DOHH2 (cell line): ENCODE measurements at regions not wholly inside any gene's neighbourhood (a gene's known extent, or its start where the extent isn't known, plus 50 kb on each side); places are given as distances from the start of the nearest gene placed in this dataset.

Experiments
- H3F3A ChIP-seq: fragments of 200-600 bp; sonication (generic), shearing (Covaris generic); 2 replicates; pipeline ENCODE4 v1.6.0; 2016; ENCODE audit warnings: antibody characterized with exemption, mild to moderate bottlenecking; ENCODE audit not compliant: control insufficient read depth, insufficient read depth
- H3K27ac ChIP-seq: fragments of 200-600 bp; sonication (generic); 2 replicates; pipeline ENCODE4 v1.5.1; 2014; ENCODE audit warnings: low read depth, mild to moderate bottlenecking, low read length, moderate library complexity
- H3K27me3 ChIP-seq: fragments of 200-600 bp; sonication (generic); 2 replicates; pipeline ENCODE4 v1.6.1; 2014; ENCODE audit warnings: mild to moderate bottlenecking, low read length, mixed read lengths; ENCODE audit not compliant: control insufficient read depth
- H3K36me3 ChIP-seq: fragments of 200-600 bp; sonication (generic); 2 replicates; pipeline ENCODE4 v1.6.1; 2014; ENCODE audit warnings: mild to moderate bottlenecking, low read length, moderate library complexity, mixed read lengths; ENCODE audit not compliant: control insufficient read depth
- H3K4me1 ChIP-seq: fragments of 200-600 bp; sonication (generic); 2 replicates; pipeline ENCODE4 v1.6.1; 2014; ENCODE audit warnings: mild to moderate bottlenecking, low read length, mixed read lengths; ENCODE audit not compliant: control insufficient read depth
- H3K4me2 ChIP-seq: fragments of 200-600 bp; sonication (generic); 2 replicates; pipeline ENCODE4 v1.6.0; 2014; ENCODE audit warnings: mild to moderate bottlenecking, low read length, moderate library complexity
- H3K4me3 ChIP-seq: fragments of 200-600 bp; sonication (generic); 2 replicates; pipeline ENCODE4 v1.5.1; 2014; ENCODE audit warnings: mild to moderate bottlenecking, low read length, mixed read lengths
- H3K79me2 ChIP-seq: fragments of 200-600 bp; sonication (generic); 2 replicates; pipeline ENCODE4 v1.6.1; 2014; ENCODE audit warnings: mild to moderate bottlenecking, low read length, mixed read lengths; ENCODE audit not compliant: control insufficient read depth
- H3K9me2 ChIP-seq: fragments of 200-600 bp; sonication (generic); replicated peaks from 2 replicates; pipeline ENCODE4 v1.6.1; 2014; ENCODE audit warnings: mild to moderate bottlenecking, low read length, mixed read lengths; ENCODE audit not compliant: control insufficient read depth
- H3K9me3 ChIP-seq: fragments of 200-600 bp; sonication (generic); 2 replicates; pipeline ENCODE4 v1.6.1; 2014; ENCODE audit warnings: antibody characterized with exemption, low read length, mixed read lengths; ENCODE audit not compliant: control insufficient read depth, insufficient read depth
- H4K20me1 ChIP-seq: fragments of 200-600 bp; sonication (generic); 2 replicates; pipeline ENCODE4 v1.6.0; 2014; ENCODE audit warnings: low read depth, mild to moderate bottlenecking, antibody characterized with exemption, low read length, moderate library complexity; ENCODE audit not compliant: control insufficient read depth, insufficient read depth
- CTCF ChIP-seq: fragments of 200-600 bp; sonication (generic); IDR thresholded peaks from one replicate; pipeline ENCODE4 v1.5.1; 2014; ENCODE audit warnings: antibody characterized with exemption, mild to moderate bottlenecking, low read depth, low read length; ENCODE audit not compliant: poor library complexity, severe bottlenecking
- EZH2phosphoT487 ChIP-seq: fragments of 200-600 bp; sonication (generic); IDR thresholded peaks from 2 replicates; pipeline ENCODE4 v1.6.1; 2017; ENCODE audit warnings: borderline replicate concordance, mild to moderate bottlenecking, antibody characterized with exemption, low read length, moderate library complexity, mixed read lengths

DNA sequence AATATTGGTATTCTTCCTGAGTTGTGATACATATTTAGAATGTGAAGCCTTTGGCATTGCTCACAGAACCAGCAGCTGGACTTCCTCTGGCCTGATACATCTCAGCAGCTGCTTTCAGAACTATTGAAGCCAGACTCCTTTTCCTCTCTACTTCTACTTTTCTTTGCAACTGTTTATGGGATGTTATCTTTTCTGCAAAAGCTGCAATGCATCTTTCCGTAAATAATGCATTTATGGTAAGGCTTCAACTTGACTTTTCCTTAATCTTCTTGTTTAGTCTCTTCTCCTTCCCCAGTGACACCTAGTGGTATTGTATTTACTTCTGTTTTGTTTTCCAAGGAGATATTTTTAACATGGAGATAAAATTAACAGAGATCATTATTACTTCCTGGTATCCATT, 1548.7 kb downstream of the PCDH7 start:
- H3F3A ChIP-seq, result no peaks in the 10 kb centered on the region
- no peaks in the 10 kb centered on the region for H3K9me2 ChIP-seq
- TF ChIP-seq CTCF, result no peak
- TF ChIP-seq EZH2phosphoT487, result no peak
- no peaks in the 10 kb centered on the region for H3K4me1 ChIP-seq
- no peak overlapping the region for H3K4me2 ChIP-seq
- no peaks in the 10 kb centered on the region for H4K20me1 ChIP-seq
- no peaks in the 10 kb centered on the region for H3K79me2 ChIP-seq
- no peaks in the 10 kb centered on the region for H3K36me3 ChIP-seq
- no peak overlapping the region for H3K27ac ChIP-seq
- no peak overlapping the region for H3K4me3 ChIP-seq
- no peaks in the 10 kb centered on the region for H3K27me3 ChIP-seq
- H3K9me3 ChIP-seq, result peaks cover 6% of the 10 kb centered on the region; the same call in 1 of the 2 replicates

DNA sequence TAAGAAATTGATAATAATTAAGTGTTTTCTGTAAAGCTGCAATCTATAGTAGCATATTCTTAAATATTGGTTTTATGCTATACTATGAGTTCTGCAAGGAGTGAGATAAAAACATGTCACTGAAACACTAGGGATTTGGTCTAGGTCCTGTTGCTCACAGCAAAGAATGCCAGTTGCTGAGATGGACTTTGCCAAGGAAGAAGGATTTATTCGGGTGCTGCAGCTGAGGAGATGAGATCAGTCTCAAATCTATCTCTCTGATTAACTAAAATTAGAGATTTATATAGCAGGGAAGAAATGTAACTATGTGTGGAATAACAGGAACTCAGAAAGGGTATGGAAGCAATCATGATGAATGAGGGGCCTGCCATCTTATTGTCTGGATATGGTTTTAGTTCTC, 1569.9 kb downstream of the PCDH7 start:
- TF ChIP-seq CTCF, result no peak
- H3K4me2 ChIP-seq, result no peak overlapping the region
- no peaks in the 10 kb centered on the region for H3F3A ChIP-seq
- H3K4me1 ChIP-seq, result no peaks in the 10 kb centered on the region
- H3K27me3 ChIP-seq, result no peaks in the 10 kb centered on the region
- no peaks in the 10 kb centered on the region for H3K79me2 ChIP-seq
- 0 out of 2 replicates have a peak, but pooled peaks cover 3% of the 10 kb centered on the region for H3K9me3 ChIP-seq
- H3K27ac ChIP-seq, result no peak overlapping the region
- H3K36me3 ChIP-seq, result no peaks in the 10 kb centered on the region
- H3K4me3 ChIP-seq, result no peak overlapping the region
- no peaks in the 10 kb centered on the region for H3K9me2 ChIP-seq
- H4K20me1 ChIP-seq, result no peaks in the 10 kb centered on the region

GRCh38 chr4:32318926-32319325, 1598.8 kb downstream of the PCDH7 start:
- TF ChIP-seq EZH2phosphoT487, result no peak
- TF ChIP-seq CTCF, result no peak
- H3K36me3 ChIP-seq, result no peaks in the 10 kb centered on the region

DNA sequence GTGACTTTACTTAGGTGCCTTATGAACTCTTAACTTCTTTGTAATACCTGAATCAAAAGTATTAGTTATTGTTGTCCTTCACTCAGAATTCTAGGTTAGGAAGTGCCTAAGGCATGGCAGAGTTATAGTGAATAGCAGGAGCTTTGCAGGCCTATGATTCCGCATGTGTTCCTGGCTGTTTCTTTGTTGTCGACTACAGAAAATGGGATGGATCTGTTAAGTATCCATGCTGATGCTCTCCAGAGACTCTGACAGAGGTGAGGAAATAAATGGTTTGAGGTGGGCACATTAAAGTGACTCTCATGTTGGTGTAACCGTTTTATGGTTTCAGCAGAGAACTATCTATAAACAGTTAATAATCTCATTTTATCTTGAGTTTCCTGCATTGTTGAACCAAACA, 1601.3 kb downstream of the PCDH7 start:
- no peak overlapping the region for H3K27ac ChIP-seq
- no peaks in the 10 kb centered on the region for H3K27me3 ChIP-seq
- H3K4me2 ChIP-seq, result no peak overlapping the region
- no peaks in the 10 kb centered on the region for H3K9me2 ChIP-seq
- H4K20me1 ChIP-seq, result no peaks in the 10 kb centered on the region
- H3K4me1 ChIP-seq, result no peaks in the 10 kb centered on the region
- H3K4me3 ChIP-seq, result no peak overlapping the region
- H3K79me2 ChIP-seq, result no peaks in the 10 kb centered on the region
- no peak for TF ChIP-seq CTCF
- TF ChIP-seq EZH2phosphoT487, result no peak
- no peaks in the 10 kb centered on the region for H3K36me3 ChIP-seq
- peaks cover 11% of the 10 kb centered on the region; the same call in 1 of the 2 replicates for H3K9me3 ChIP-seq
- no peaks in the 10 kb centered on the region for H3F3A ChIP-seq

More at GRCh38 chr4:32318926-32319325, 1598.8 kb downstream of the PCDH7 start:
- Histone ChIP-seq H3K4me2 (no peak overlapping the region), H3K79me2 (no peaks in the 10 kb centered on the region), H3K27me3 (no peaks in the 10 kb centered on the region), H3K9me3 (peaks cover 6% of the 10 kb centered on the region; the same call in 1 of the 2 replicates), H3K4me1 (no peaks in the 10 kb centered on the region), H3F3A (no peaks in the 10 kb centered on the region), H3K9me2 (no peaks in the 10 kb centered on the region), H4K20me1 (no peaks in the 10 kb centered on the region), H3K4me3 (no peak overlapping the region), H3K27ac (no peak overlapping the region)
